Lower lobe of right lung (tissue), 2 donors: ENCODE measurements at regions not wholly inside any gene's neighbourhood (a gene's known extent, or its start where the extent isn't known, plus 50 kb on each side); places are given as distances from the start of the nearest gene placed in this dataset.
"Not testable (repeated sequence)": the region's sequence is repeated elsewhere in the genome, so short reads cannot be mapped to it uniquely, and the experiment has no call there.

Experiments
- ATAC-seq, 2 donors: fragments of 200-7000 bp; cut with Tn5 transposase; one replicate each; pipeline ENCODE4 v1.9.1; 2020 to 2022; ENCODE audit warnings: mild to moderate bottlenecking in 2 of 2, moderate library complexity in 2 of 2
- DNase-seq: peaks from one replicate; pipeline ENCODE4 v3.0.0-alpha.2; 2020
- H3K27ac ChIP-seq: fragments of 200-600 bp; one replicate; pipeline ENCODE4 v1.8.0; 2022
- H3K27me3 ChIP-seq: fragments of 200-600 bp; one replicate; pipeline ENCODE4 v1.8.0; 2022; ENCODE audit warnings: low read depth
- H3K36me3 ChIP-seq: fragments of 200-600 bp; one replicate; pipeline ENCODE4 v1.8.0; 2022; ENCODE audit warnings: mild to moderate bottlenecking
- H3K4me1 ChIP-seq: fragments of 200-600 bp; one replicate; pipeline ENCODE4 v1.8.0; 2022
- H3K4me3 ChIP-seq: fragments of 200-600 bp; one replicate; pipeline ENCODE4 v1.8.0; 2022; ENCODE audit warnings: mild to moderate bottlenecking
- H3K9me3 ChIP-seq: fragments of 200-600 bp; one replicate; pipeline ENCODE4 v1.8.0; 2022
- intact Hi-C: fragments of 100-400 bp; cut with DNase I; formaldehyde crosslinking; loops from one replicate; pipeline ENCODE4 v1.11.0; 2022
- TF ChIP-seq, protein P1 (sequence below): fragments of 200-600 bp; IDR thresholded peaks from one replicate; pipeline ENCODE4 v1.8.0; 2022; ENCODE audit warnings: antibody characterized with exemption, mild to moderate bottlenecking
- donor health status: DM: no; HTN: yes; CAD: no; lungs with severe emphysema.

DNA sequence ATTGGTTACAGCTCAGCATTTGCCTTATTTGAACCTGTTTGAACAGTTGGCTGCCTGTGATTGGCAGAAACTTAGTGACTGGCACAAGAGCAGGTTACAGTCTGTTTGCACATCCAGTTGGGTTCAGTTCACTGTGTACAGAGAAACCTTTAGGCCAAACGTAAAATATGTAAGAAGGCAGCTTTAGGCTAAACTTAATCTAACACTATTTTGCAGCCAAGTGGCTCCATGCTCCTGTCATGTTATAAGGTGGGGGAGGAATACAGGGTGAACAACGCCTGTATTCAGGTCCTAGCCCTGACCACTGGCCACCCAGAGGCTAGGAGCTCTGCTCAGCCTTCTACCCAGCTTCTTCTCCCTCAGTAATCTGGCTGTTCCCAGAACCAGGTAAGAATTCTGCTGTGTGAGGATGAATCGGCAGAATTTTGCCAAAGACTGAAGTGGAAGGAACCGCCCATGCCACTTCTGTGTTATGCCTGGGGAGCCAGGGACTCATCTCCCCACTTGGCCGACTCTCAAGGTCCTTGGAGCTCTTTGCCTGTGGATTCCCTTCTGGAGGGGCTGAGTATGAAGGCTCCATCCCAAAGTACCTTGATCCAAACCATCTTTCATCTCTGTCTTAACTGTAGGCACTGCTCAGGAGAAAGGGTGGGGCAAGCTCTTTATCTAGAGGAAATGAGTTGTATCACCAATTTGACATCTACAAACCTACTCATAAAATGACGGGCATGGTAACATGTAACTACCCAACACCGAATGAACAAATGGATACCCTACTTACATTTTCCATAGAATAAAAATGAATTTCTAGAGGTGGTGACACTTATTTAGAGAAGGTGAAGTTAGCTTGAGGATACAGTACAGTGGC lies 164.4 kb upstream of the NAMPT start:
- Histone ChIP-seq H3K9me3 (no peaks in the 10 kb centered on the region), H3K27me3 (no peaks in the 10 kb centered on the region), H3K4me3 (no peak overlapping the region), H3K36me3 (no peaks in the 10 kb centered on the region), H3K27ac (no peak overlapping the region), H3K4me1 (no peaks in the 10 kb centered on the region)
- DNase-seq (no peak), ATAC-seq (peak in 1 of 2 donors; percentile 24)
- intact Hi-C loops: no loop called here
- TF ChIP-seq, protein P1, sequence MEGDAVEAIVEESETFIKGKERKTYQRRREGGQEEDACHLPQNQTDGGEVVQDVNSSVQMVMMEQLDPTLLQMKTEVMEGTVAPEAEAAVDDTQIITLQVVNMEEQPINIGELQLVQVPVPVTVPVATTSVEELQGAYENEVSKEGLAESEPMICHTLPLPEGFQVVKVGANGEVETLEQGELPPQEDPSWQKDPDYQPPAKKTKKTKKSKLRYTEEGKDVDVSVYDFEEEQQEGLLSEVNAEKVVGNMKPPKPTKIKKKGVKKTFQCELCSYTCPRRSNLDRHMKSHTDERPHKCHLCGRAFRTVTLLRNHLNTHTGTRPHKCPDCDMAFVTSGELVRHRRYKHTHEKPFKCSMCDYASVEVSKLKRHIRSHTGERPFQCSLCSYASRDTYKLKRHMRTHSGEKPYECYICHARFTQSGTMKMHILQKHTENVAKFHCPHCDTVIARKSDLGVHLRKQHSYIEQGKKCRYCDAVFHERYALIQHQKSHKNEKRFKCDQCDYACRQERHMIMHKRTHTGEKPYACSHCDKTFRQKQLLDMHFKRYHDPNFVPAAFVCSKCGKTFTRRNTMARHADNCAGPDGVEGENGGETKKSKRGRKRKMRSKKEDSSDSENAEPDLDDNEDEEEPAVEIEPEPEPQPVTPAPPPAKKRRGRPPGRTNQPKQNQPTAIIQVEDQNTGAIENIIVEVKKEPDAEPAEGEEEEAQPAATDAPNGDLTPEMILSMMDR: no peak

DNA sequence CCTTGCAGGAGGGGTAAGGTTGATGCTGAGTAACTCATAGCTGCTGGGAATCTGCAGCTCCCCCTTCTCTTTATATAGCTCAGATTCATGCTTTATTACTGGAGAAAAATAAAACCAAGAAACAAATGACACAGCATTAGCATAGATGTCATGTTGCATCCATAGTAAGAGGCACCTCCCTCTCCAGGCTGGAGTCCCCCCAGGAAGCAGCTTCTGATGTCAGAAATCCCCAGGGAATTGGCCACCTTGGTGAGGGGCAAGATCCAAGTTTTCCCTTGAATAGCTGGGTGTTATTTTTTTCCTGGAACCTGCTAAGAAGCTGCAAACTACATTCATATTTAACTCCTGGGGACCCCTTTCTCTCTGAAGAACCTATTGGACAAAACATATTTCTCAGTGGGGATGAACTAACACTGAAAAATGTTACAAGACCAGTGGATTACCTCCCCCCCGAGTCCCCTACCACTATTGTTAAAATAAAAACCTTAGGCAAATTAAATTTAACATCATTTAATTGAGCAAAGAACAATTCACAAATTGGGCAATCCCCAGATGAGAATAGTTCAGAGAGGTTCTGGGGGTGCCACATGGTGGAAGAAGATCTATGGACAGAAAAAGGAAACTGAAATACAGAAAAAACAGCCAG lies 163.7 kb upstream of the NAMPT start:
- no peaks in the 10 kb centered on the region for H3K36me3 ChIP-seq
- ATAC-seq: no peak
- intact Hi-C loops: no loop called here
- no peak overlapping the region for H3K27ac ChIP-seq
- no peaks in the 10 kb centered on the region for H3K9me3 ChIP-seq
- H3K4me1 ChIP-seq: no peaks in the 10 kb centered on the region
- H3K27me3 ChIP-seq: no peaks in the 10 kb centered on the region
- TF ChIP-seq, protein P1: no peak
- no peak for DNase-seq
- H3K4me3 ChIP-seq: no peak overlapping the region

DNA sequence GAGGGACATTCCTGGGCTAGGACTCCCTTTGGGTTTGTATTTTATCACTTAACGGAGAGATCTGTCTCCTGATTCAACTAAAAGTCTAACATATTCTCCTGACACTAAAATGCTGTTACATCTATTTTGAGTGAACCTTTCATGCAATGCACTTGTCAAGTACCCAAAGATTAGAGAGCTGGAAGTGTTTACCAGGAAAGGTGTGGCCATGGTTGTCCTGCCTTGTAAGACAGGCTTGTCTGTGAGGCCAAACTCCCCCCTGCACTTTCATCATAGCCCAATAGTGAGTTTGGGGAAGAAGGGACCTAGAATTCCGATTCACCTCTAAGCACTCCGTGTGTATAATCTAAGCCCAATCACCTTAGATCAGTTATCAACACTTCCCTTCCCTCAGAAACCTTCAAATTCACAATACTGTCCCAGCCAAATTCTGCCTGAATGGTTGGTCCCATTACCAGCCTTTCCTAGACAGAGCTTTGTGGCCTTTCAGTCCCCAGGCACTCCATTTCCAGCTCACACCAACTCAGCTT lies 162.6 kb upstream of the NAMPT start:
- Histone ChIP-seq H3K36me3 (no peaks in the 10 kb centered on the region), H3K9me3 (no peaks in the 10 kb centered on the region), H3K4me3 (no peak overlapping the region), H3K27ac (no peak overlapping the region), H3K27me3 (no peaks in the 10 kb centered on the region), H3K4me1 (no peaks in the 10 kb centered on the region)
- DNase-seq (no peak), ATAC-seq (peak; percentile 63 to 82)
- intact Hi-C loops: no loop called here
- TF ChIP-seq, protein P1: no peak

DNA sequence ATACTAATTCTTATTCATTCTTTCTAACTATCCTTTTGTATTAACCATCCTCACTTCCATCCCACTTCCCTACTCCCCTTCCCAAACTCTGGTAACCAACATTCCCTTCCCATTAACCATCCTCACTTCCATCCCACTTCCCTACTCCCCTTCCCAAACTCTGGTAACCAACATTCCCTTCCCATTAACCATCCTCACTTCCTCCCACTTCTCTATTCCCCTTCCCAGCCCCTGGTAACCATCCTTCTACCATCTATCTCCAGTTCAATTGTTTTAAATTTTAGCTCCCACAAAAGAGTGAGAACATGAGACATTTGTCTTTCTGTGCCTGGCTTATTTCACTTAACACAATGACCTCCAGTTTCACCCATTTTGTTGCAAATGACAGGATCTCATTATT lies 160.6 kb upstream of the NAMPT start:
- intact Hi-C loops, H3K4me1 ChIP-seq, H3K36me3 ChIP-seq, H3K9me3 ChIP-seq, ATAC-seq, H3K4me3 ChIP-seq, H3K27me3 ChIP-seq, DNase-seq, H3K27ac ChIP-seq: not testable (repeated sequence)

DNA sequence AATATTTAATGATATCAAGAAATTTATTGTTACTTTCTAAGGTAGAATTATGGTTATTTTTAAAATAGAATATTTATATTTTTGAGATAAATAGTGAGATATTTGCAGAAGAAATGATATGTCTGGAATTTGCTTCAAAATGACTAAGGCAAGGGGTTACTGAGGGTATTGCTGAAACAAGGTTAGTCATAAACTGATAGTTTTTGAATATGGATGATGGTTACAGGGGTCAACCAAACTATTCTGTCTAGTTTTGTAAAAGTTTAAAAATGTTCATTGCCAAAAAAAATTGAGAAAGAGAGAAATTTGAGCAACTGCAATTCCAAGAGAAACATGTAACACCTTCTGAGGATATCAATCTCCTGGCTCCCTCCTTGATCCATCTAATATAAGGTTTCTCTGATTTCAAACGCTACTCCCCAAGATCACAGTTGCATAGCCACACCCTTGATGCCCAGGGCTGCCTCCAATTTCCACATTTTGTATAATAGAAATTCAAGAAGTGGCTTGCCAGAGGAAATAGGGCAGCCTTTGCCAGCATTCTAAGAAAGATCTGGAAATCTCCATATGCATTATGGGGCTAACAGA lies 159.4 kb upstream of the NAMPT start:
- intact Hi-C loops: no loop called here
- no peaks in the 10 kb centered on the region for H3K36me3 ChIP-seq
- H3K9me3 ChIP-seq: no peaks in the 10 kb centered on the region
- no peak overlapping the region for H3K4me3 ChIP-seq
- TF ChIP-seq, protein P1: no peak
- H3K27ac ChIP-seq: no peak overlapping the region
- no peaks in the 10 kb centered on the region for H3K4me1 ChIP-seq
- ATAC-seq (no peak), DNase-seq (no peak)
- H3K27me3 ChIP-seq: no peaks in the 10 kb centered on the region
